ENCODE measurements at regions not wholly inside any gene's neighbourhood (a gene's known extent, or its start where the extent isn't known, plus 50 kb on each side); places are given as distances from the start of the nearest gene placed in this dataset.
"Not testable (repeated sequence)": the region's sequence is repeated elsewhere in the genome, so short reads cannot be mapped to it uniquely, and the experiment has no call there.

GRCh38 chr5:123708074-123708806 lies 196.3 kb downstream of the CSNK1G3 start:
- peak; percentile 92 for DNase-seq (ENCODE audit: low read depth)

DNA sequence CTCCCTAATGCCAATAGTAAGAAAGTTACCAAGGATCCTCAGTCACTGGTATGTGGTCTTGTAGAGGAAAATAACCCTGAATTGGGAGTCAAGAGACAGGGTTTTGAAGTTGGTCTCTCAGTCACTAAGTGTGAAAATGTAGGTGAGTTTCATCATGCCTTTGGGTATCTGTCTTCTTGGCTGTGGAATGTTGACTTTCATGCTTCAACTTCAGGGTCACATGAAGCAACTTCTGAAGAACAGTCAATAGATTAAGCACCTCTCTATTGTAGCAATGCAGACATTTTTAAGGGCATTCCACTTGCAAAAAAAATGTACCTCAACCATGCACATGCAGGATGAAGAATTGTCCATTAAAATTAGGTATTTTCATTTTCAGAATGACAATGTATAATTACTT lies 194.6 kb downstream of the CSNK1G3 start:
- no peak for DNase-seq (ENCODE audit: low read depth)

DNA sequence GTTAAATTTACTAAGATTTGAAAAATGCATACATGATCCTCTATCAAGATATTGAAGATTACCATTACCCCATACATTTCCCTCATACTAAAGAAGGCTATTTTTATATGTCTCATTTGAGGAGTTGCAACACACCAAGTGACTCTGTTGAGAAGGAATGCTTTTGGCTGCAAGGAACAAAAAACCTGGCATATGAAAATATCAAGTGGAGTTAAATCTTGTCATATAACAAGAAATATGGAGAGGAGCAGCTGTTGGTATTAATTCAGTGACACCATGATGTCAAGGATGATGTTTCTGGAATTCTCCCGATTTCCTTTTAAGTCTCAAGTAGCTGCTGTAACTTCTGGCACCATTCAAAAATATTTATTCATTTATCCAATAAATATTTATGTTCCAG lies 193.8 kb downstream of the CSNK1G3 start:
- peak; percentile 66 for DNase-seq (ENCODE audit: low read depth)

GRCh38 chr5:123701511-123702200 lies 189.7 kb downstream of the CSNK1G3 start:
- DNase-seq (ENCODE audit: low read depth): no peak

- peak; percentile 100 for DNase-seq (ENCODE audit: low read depth)
Observed at GRCh38 chr5:123700624-123701287, 188.8 kb downstream of the CSNK1G3 start.

DNA sequence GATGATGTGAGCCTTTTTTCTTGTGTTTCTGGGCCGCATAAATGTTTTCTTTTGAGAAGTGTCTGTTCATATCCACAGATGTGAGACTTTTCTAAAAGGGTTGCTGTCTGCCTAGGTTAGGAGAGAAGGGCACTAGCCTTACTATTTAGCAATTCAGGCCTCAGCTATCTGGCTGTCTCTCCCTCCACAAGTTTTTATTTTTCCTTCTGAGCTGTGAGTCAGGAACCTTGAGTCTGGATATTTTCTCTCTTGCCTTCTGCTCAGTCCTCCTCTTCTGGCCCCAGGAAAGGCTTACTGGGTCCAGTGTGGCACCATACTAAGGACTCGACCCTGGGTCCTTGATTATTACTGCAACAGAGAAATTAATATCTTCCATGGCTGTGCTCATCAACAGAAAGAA lies 187.6 kb downstream of the CSNK1G3 start:
- DNase-seq (ENCODE audit: low read depth): no peak

GRCh38 chr5:123698937-123699336 lies 187.0 kb downstream of the CSNK1G3 start:
- DNase-seq (ENCODE audit: low read depth): not testable (repeated sequence)

DNA sequence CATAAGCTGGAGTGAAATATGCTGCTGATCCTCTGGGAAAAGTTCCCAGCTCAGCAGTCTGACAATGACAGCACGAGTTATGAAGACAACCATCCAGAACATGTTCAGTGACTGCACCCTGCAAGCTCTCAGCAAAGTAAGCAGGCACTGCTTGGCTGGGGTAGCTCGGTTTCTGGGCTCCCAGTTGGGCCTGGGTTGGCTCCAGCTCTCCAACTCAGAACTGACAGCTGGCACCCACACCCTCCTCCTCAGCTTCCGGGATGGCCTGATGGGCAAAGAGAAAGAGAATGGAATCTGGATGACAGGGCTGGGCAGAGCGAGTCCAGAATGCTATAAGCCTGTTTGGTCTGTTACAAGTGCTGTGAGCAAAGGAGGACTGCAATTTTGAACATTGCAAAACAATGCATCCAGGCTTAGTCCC lies 185.0 kb downstream of the CSNK1G3 start:
- peak; percentile 57 for DNase-seq (ENCODE audit: low read depth)

DNA sequence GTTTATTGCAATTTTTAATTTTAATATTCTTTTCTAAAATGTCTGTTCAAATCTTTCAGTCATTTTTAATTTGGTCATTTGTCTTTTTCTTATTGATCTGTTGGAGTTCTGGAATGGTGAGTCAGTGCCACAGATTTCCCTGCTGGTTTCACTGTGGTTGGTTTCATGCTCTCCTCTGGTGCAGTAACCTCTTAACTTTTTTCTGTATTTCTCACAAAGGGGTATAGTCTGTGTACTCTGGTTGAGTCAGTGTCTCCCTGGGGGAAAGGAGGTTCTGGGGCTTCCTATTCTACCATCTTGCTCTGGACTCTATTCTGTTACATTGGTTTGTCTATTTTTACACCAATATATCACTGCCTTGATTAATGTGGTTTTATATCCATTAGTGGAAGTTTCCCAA lies 178.8 kb downstream of the CSNK1G3 start:
- DNase-seq (ENCODE audit: low read depth): no peak

- peak; percentile 43 for DNase-seq (ENCODE audit: low read depth)
Observed at GRCh38 chr5:123681061-123681460, 169.1 kb downstream of the CSNK1G3 start.

GRCh38 chr5:123673107-123673506 lies 161.1 kb downstream of the CSNK1G3 start:
- no peak for DNase-seq (ENCODE audit: low read depth)

DNA sequence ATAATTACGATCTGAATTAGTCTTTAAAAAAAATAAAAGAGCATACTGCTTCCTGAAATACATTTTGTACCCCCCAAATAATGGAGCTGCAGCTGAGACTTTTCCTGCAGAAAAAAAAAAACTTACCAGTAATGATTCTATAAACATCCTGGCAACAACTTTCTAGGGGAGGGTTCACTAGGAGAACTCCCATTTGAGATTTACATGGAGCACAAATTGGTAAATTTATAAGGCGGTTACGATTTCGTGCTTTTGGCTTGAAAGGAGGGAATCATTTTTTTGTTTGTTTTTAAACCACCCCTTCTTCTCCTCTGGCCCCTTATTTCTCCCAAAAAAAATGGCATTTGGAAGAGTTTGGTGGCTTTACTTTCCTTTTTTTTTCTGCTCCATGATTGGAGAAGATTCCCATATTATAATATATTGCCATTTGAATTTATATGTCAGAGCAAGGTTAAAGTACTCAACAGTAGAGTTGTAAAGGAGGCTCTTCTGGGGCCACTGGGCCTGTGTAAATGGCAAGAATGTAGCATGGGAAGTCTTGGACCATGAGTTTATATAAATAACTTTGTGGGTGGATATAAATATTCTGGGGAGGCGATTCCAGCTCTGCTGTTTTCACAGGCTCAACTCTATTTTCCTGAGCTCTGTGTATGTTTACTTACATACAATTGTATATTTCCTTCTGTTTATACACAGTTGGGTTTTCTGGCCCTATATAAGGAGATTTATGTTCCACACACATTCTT lies 159.9 kb downstream of the CSNK1G3 start:
- no peak for DNase-seq (ENCODE audit: low read depth)

- no peak for DNase-seq (ENCODE audit: low read depth)
Observed at GRCh38 chr5:123671042-123671441, 159.1 kb downstream of the CSNK1G3 start.
